Inflammatory macrophage (primary cell): ENCODE measurements at regions not wholly inside any gene's neighbourhood (a gene's known extent, or its start where the extent isn't known, plus 50 kb on each side); places are given as distances from the start of the nearest gene placed in this dataset.
"Not testable (repeated sequence)": the region's sequence is repeated elsewhere in the genome, so short reads cannot be mapped to it uniquely, and the experiment has no call there.

Experiments
- DNase-seq, 2 donors: peaks; one replicate each; pipeline ENCODE4 v3.0.0-alpha.2; 2020 to 2022

DNA sequence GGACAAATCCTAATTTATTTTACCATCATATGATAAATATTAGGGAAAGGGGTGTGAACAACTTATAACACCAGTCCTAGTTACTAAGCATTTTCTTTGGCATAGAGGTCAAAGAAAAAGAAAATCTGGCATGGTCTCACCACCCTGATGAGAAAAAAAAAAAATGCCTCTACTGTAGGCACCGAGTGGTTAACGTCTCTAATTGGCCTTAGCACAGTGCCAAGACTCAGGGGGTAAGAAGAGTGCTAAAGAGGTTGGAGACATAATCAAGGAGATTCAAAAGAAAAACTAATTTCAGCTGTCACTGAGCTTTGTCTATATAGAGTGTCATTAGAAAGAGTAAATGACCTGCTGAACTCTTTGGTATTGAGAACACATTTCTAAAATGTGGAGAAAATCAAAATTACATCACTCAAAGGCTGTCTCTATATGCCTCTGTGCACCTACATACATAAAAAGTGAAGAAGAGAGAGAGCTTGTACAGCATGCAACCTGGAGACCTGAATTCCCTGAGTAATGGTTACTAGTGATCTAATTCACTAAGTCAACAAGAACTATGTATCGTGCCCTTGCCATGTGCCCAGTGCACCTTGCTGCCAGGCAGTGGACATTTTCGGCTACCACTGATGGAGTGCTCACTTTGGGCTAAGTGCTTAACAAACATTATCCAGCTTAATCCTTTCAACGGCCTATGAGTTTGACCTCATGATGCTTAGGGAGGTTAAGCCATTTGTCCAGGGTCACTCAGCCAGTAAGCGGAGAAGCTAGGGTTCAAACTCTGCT, 113.8 kb upstream of the G2E3 start:
- DNase-seq = no peak

DNA sequence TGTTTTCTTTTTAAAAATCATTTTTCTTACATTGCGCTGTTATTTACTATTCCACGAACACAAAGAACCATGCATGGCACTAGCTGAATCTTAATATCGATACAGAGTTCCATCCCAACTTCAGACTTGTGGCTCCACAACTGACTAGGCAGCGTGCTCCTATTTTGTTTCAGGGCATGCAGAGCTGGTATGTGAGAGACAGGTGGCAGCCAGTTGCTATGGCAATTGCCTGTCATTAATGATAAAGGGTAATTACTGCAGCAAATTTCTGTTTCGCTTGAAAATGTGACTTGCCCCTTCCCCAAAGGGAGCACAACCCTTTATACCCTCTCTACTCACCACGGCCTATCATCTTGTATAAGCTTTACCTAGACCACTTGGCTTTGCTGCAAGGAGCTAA, 113.1 kb upstream of the G2E3 start:
- no peak for DNase-seq

DNA sequence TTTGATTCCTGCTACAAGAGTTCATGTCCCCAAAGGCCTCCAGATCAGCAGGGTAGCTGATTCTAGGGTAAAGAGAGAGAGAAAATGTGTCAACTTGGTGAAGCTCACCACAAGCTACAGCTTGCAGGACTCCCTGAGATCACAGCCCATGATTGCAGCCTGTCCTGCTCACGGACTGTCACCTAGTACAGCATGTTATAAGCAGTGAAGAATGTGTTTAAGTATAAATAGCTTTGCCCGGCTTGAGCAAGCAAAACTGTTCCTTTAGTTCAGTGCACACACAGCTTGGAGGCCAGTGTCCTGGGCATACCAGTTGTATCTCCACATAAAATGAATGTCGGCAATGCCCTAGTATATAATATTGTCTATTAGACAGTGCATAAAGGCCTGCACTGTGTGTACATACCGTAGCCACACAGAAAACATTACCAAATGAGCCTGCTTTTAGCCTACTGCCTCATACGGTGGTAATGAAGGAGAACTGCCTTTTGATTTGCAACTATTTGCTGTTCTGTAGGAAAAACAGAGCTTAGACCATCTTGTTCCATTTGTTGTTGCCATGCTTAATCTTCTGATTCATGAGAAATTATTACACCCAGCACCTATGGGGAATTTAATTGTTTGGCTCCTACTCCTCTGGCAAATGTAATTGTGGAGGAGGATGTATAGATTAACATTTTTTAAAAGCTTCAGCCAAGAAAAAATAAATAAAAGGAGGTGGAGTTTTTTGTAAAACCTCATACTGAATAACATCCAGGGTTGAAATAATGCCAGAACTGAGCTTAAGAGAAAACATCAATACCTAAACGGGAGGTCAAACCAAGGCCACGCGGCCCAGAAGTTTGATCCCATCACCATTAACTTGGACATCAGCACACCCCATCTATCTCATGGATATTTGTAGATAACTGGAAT, 108.1 kb upstream of the G2E3 start:
- no peak for DNase-seq

DNA sequence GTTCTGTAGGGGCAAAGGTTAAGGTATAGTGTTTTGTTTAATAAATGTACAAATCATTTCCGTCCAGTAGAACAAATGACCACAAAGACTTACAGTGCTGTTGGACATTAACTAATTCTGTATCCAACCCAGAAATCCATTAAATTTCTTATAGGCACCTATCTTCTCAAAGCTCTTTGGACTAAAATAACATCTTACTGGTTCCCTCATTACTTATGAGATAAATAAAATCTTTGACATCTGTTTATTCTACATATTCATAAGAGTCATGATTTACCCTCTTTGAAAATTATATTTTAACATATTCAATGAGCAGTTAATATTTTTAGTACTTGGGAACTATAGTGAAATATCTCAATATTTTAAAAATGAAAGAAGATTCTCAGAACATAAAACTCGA, 102.7 kb upstream of the G2E3 start:
- no peak for DNase-seq

DNA sequence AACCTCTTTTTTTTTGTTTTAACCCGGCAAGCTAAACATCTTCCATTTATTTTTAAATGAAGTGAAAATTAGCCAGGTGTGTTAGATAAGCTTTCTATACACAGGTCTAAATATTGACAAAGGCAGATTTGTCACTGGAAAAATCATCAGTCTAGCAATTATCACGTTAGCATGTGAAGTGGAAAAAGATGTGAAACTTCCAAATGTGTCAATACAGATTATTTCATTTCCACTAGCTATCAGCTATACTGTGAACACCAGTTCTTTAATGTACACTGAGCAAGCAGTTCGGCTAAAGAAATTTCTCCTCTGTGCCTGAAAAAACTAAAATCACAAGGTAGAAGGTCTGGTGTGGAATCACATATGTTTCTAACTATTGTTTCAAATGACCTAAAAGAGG, 96.6 kb upstream of the G2E3 start:
- no peak for DNase-seq

DNA sequence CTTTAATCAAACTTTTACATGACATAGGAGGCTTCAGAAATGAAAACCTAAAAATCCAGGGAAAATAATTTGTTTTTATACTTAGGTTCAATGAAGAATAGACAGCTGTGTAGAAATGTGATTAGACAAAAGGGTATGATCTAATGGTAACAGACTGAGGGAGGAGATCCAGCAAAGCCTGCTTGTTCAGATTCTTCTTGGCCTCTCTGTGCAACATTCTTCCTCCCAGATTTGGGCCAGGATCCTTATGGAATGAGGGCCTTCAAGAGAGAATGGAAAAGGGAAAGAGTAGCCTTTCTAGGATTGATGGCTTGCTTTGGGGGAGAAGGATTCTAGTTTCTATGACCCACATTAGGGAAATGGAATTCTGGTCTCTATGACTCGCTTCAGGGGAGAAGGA, 94.5 kb upstream of the G2E3 start:
- no peak for DNase-seq

DNA sequence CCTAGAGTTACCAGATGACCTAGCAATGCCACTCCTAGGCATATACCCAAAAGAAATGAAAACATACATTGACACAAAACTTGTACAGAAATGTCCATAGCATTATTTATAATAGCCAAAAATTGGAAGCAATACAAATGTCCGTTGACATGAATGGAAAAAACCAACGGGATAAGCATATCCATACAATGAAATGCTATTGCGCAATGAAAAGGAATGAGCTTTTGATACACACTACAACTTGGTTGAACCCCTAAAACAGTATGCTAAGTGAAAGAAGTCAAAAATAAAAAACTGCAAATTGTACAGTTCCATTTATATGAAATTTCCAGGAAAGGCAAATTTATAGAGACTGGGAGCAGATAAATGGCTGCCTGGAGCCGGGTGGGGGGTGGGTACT, 90.6 kb upstream of the G2E3 start:
- no peak for DNase-seq

DNA sequence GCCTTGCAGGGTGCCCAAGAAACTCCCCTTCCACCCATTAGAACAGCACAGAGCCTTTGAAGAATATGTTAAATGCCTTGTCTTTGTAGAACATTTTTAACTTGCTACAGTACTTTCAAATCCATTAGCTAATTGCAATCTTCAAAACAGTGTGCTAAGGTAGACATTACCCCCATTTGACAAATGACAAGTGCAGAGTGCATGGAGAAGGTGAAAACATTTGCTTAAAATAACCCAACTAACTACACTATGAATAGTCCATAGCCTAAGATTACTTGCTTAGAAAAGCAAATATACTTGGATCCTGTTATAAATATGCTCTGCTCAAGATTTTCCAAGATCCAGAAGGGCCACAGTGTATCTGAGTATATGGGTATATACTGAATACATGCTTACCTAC, 87.0 kb upstream of the G2E3 start:
- no peak for DNase-seq

DNA sequence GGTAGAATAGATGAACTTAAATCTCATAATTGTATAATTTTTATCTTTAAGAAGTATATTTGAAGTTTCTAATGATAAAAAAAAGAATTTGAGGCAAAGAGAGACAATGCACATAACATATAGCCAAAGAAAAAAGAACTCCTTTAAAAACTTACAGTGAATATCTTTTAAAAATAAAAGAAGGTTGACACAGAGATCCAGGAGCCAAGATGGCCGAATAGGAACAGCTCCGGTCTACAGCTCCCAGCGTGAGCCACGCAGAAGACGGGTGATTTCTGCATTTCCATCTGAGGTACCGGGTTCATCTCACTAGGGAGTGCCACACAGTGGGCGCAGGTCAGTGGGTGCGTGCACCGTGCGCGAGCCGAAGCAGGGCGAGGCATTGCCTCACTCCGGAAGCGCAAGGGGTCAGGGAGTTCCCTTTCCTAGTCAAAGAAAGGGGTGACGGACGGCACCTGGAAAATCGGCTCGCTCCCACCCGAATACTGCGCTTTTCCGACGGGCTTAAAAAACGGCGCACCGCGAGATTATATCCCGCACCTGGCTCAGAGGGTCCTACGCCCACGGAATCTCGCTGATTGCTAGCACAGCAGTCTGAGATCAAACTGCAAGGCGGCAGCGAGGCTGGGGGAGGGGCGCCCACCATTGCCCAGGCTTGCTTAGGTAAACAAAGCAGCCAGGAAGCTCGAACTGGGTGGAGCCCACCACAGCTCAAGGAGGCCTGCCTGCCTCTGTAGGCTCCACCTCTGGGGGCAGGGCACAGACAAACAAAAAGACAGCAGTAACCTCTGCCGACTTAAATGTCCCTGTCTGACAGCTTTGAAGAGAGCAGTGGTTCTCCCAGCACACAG, 84.9 kb upstream of the G2E3 start:
- DNase-seq = not testable (repeated sequence)

DNA sequence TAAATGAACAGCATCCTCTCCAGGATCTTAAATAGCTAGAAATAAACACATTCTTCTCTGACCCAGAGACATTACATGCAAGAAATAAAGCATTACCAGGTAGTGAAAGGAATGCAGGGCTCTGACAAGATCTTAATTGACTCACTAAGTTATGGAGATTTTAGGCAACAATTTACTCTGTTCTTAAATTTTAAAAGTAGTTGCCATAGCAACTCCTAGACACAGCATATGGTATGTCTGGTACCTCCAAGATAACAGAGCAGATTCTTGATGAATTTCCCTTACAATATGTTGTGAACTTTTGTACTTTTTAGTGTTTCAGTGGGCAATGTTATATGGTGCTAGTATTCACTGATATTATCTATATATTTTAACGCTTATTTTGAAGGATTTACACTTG, 76.7 kb upstream of the G2E3 start:
- no peak for DNase-seq

DNA sequence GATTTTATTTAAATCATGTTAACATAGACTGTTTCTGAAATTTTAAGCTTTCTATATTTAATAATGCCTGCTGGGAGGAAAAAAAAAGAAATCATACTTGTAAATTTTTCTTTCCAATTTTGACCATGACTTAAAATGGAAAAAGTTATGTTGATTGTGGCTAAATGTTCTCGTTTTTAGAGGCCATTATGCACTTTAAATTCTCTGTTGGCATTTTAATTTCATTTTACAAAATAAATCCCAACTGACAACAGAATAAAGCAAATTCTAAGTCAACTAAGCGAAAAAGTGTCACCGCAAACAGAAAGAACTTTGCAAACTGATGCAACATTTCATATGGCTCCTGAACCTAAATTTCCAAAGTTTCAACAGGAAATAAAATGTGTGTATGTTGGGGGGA, 74.8 kb upstream of the G2E3 start:
- DNase-seq = no peak

DNA sequence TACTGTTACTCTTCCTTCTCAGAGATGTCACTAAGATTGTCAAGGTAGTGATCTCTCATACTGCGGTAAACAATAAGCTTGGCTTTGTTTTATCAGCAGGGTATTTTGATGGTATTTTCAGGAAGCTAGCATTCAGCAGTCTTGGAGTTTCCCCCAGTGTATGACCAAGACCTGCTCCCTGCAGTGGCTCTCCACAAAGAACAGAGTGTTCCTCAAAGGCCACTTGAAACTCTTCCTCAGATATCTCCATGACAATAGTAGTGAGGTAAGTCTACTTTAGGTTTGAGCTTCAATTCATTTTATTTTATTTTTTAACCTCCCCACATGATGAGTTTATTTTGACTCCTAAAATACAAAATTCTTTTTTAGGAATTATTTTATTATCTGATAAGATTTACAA, 74.0 kb upstream of the G2E3 start:
- no peak for DNase-seq

DNA sequence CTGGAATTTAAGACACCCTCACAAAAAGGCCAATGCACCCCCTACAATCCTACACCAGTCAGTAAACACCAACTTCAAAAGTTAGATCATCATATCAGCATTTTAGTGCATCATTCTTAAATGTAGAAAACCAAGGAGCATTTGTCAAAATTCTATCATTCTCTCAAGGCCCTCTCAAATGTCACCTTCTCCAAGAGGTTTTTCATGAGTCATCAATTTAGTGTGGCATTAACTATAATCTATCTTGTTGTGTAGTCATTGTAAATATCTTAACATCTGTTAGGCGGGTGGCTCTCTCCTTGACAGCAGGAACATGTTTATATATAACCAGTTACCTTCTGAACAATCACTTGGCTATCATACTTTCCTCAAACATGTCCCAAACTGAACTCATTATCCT, 62.1 kb upstream of the G2E3 start:
- no peak for DNase-seq

DNA sequence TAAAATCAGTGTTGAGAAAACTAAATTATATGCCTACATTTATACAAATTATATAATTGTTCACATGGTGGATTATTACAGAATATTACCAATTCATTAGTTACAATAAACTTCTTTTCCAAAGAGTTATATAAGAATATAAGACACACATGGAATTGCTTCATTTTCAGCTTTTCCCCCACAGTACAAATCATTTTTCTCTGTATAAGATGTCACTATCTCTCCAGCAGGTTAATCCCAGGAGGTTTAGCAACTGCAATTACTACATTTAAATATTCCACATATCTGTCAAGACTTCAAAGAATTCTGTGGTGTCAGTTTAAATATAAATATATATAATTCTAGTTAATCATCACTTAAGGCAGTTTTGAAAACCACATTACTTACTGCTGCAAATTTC, 59.6 kb upstream of the G2E3 start:
- no peak for DNase-seq

DNA sequence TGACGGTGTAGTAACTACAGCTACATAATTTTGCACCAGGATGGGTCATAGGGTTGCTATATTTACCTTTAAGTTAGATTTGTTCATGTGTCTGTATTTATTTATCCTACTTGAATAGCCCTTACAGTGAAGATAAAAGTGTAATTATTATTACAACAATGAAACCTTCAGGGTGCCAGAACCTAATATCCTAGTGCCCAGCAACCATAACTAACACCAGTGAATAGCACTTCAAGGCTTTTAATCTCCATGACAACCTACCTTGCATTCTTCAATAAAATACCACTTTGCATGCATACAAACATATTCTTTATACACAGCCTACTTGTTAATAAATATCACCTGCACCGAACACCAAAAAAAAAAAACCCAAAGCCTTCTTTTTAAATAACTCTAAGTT, 58.7 kb upstream of the G2E3 start:
- no peak for DNase-seq

DNA sequence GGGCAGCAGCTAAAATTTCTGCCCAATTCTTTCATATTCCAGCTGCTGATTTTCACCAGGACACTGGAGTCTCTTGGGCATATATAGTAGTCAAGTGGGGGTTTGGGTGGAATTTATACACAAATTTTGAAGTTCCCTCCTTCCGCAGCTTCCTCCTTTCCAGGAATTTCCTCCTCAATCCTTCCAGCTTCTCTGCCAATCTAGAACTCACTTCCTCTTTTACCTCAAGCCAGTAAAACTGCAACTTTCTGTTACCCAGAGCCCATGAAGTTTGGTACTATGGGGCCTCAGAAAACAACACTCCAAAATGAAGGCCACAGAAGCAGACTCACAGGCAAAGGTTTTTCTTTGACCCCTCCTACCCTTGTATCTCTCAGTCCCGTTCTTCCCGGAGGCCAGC, 51.7 kb upstream of the G2E3 start:
- no peak for DNase-seq
